ENCODE measurements at regions not wholly inside any gene's neighbourhood (a gene's known extent, or its start where the extent isn't known, plus 50 kb on each side); places are given as distances from the start of the nearest gene placed in this dataset.

DNA sequence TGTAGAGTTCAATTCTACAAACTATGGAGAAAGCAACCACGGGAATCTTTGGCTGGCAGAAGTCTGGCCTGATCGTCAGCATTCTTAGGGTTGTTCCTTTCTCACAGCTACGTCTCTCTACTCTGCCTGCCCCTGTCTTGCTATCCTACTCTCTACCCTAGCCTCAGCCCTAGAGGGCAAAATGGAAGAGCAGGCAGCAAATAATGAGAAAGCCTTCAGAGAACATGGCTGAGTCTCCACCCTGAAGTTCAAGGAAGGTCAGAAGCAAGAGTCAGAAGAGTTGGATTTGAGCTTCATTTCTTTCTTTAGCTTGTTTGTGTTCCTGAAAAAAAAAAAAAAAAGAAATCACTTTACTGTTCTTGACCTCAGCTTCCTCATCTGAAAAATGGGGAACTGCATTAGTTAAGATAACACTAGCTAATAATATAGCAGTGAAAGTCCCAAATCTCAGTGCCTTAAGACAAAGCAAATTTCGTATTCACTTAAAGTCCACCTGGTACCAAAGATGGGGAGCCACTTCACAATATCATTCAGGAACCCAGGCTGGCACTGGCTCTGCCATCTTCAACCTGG lies 50.2 kb upstream of the CCND2 start:
- no peak for DNase-seq (ENCODE audit: low read depth in 2 of 2, low spot score in 1 of 2)

DNA sequence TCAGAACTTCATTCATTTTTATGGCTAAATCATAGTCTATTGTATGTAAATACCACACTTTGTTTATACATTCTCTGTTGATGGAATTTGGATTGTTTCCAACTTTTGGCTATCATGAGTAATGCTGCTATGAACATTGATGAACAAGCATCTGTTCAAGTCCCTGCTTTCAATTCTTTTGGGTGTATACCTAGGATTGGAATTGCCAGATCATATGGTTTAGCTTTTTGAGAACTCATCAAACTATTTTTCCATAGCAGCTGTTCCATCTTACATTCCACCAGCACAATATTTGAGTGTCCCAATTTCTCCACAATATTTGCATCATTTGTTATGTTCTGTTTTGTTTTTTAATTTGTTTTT lies 52.3 kb upstream of the CCND2 start:
- no peak for DNase-seq (ENCODE audit: low read depth in 2 of 2, low spot score in 1 of 2)

GRCh38 chr12:4220536-4221257 lies 52.9 kb upstream of the CCND2 start:
- DNase-seq (ENCODE audit: low read depth in 2 of 2, low spot score in 1 of 2) = no peak

- no peak for DNase-seq (ENCODE audit: low read depth in 2 of 2, low spot score in 1 of 2)
Measured at GRCh38 chr12:4217091-4217490, 56.5 kb upstream of the CCND2 start.

DNA sequence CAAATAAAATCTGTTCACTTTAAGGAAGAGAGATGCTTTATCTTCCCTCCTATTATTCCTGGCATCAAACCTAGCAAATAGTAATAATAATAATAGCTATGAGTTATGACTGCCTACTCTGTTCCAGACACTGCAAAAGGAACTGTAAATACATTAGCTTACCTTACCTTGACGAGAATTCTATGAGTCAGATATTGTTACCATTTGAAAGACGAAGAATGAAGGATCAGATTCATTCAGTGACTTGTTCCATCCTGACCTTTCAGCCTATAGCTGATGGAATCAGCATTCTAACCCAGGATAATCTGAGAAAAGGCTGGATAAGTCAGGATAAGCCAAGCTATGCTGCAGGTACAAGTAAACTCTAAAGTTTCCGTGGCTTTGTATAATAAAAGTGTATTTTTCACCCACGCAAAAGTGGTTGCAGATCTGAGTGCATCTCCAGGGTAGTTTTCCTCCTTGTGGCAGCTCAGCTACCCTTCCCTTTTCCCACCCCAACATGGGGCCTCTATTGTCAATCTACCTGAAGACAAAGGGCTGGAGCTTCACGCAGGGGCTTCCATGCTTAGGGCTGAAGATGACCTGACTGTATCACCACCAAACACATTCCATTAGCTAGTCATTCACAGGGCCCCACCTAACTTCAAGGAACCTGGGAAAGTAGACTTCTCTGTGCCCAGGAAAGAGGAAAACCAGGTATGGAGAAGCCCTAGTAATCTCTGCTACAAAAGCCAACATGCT lies 57.2 kb upstream of the CCND2 start:
- DNase-seq (ENCODE audit: low read depth in 2 of 2, low spot score in 1 of 2) = no peak

DNA sequence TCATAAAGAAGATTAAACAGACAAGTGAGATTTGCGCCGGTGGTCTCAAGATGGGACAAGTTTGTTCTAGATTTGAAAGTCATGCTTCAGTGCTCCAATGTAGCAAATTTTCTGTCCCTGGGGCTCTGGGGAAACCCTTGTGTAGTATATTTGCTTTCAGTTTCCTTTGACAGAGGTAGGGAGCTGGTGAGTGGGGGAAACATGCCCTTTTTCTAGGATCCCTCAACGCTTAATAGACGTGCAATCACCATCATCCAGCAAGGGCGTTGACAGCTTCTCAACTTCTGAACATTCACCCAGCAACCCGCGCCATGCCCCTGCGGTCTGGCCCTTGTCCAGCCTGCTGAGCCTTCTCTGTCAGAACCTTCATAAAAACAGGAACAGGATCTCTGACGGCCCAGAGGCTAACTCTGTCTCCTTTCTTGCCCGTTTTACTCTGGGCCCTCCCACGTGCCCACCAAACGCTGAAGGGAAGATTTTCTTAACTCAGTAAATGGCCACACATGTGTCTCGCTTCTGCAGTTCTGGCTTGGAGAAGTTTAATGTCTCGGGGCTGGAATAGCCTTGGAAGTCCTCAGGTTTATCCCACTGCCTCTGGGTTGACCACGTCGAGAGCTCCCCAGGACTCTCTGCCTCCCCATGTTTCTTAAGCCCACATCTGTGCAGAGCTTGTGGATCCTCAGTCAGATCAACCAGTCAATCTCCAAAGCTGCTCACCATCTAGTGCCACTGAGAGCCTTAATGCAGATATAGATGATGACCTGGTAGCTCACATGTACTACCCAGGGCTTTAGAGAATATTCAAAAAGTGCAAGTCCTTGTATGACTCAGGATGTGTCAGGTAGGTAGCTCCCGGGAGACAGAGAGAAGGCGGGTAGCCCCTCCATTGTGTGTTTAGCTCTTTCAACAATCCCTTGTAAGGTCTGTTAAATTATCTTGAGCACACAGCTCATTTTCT lies 58.1 kb upstream of the CCND2 start:
- no peak for DNase-seq (ENCODE audit: low read depth in 2 of 2, low spot score in 1 of 2)

GRCh38 chr12:4214877-4215228 lies 58.7 kb upstream of the CCND2 start:
- no peak for DNase-seq (ENCODE audit: low read depth in 2 of 2, low spot score in 1 of 2)

- DNase-seq (ENCODE audit: low read depth in 2 of 2, low spot score in 1 of 2) = no peak
Measured at GRCh38 chr12:4213471-4213870, 60.1 kb upstream of the CCND2 start.

- DNase-seq (ENCODE audit: low read depth in 2 of 2, low spot score in 1 of 2) = no peak
Measured at GRCh38 chr12:4212845-4213244, 60.7 kb upstream of the CCND2 start.

DNA sequence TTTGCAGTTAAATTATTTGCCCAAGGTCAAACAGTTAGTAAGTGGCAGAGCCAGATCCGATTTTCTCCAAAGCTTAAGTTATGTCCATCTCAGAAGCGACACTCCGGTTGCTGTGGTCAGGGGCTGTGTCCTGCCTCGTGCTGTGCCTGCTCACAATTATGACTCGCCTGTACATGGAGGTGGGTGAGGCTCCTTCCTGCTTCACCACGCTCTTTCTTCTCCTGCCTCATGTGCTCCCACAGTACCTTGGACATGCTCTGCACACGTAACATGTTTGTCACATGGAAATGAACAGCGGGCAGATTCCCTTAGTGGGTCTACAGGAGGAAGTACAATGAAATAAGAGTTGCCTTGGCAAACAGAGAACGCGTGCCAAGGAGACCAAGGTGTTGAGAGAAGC lies 62.2 kb upstream of the CCND2 start:
- DNase-seq (ENCODE audit: low read depth in 2 of 2, low spot score in 1 of 2) = no peak

DNA sequence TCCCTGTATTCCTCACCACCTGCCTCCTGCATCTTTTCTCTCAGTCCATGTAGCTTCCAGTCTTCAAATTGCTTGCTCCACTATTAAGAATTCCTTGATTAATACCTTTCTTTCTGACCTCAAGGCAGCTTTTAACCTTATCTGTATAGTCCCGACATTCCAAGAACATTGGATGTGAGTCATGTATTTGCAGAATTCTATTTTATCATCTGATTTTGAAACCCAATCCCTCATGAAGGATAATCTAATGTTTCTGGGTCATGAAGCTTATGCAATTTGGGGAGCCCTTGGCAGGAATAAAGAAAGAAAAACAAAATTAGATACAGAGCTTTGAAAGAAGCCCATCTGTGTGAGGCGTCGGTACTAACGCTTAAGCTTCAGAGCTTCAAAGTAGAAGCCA lies 63.4 kb upstream of the CCND2 start:
- DNase-seq (ENCODE audit: low read depth in 2 of 2, low spot score in 1 of 2) = no peak

GRCh38 chr12:4206470-4206869 lies 67.1 kb upstream of the CCND2 start:
- DNase-seq (ENCODE audit: low read depth in 2 of 2, low spot score in 1 of 2) = no peak

- no peak for DNase-seq (ENCODE audit: low read depth in 2 of 2, low spot score in 1 of 2)
Measured at GRCh38 chr12:4203772-4204376, 69.7 kb upstream of the CCND2 start.

DNA sequence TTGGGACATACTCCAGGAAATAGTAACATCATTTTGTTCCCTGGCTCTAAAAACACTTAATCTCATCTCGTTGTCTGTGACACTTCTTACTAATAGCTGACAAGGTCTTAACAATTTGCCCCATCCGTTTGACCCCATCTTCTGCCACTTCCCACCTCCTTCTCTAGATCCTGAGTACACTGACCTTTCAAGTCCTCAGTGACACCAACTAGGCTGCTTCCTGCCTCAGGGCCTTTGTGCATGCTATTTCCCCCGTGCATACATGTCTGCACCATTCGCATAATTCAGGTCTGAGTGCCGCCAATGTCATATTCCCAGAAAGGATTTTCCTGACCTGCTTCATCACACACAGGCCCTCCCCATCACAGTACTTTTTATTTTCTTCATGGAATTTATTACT lies 70.6 kb upstream of the CCND2 start:
- DNase-seq (ENCODE audit: low read depth in 2 of 2, low spot score in 1 of 2) = no peak

GRCh38 chr12:4202487-4202886 lies 71.1 kb upstream of the CCND2 start:
- DNase-seq (ENCODE audit: low read depth in 2 of 2, low spot score in 1 of 2) = no peak

DNA sequence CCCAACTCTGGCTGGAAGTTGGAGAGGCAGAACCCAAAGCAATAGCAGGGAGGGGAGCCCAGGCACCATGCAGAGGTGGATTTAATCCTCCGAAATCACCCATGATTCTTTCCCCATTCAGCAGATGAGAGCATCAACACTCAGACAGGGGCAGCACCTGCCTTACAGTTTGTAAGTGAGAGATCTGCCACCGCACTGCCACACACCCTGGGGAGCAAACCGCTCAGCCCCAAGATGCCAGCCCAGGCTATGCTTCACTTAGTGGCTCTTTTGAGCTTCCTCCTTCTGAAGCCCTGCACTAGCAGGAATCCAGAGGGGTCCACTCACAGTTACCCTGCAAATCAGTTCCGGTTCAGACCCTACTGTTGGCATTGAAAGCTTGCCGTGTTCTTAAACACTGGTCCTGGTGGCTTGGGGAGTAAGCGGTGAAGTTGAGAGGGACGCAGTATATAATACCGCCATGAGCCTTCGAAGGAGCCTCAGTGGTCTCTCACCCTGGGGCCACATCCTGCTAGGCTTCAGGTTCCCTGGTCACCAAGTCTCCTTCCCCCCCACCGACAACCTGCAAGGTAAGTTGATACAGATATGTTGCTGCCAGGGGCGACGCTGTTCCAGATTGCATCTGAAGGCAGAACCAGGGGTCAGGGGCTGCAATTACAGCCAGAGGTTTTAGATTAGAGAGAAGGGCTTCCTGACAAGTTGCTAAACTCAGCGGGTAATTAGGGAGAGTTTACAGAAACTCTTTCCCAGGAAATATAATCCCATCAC lies 72.0 kb upstream of the CCND2 start:
- DNase-seq (ENCODE audit: low read depth in 2 of 2, low spot score in 1 of 2) = no peak

- DNase-seq (ENCODE audit: low read depth in 2 of 2, low spot score in 1 of 2) = no peak
Measured at GRCh38 chr12:4197922-4198763, 75.4 kb upstream of the CCND2 start.

- DNase-seq (ENCODE audit: low read depth in 2 of 2, low spot score in 1 of 2) = no peak
Measured at GRCh38 chr12:4196805-4197420, 76.6 kb upstream of the CCND2 start.

GRCh38 chr12:4194668-4195067 lies 78.9 kb upstream of the CCND2 start:
- no peak for DNase-seq (ENCODE audit: low read depth in 2 of 2, low spot score in 1 of 2)
